GM13977 (cell line): ENCODE measurements at regions not wholly inside any gene's neighbourhood (a gene's known extent, or its start where the extent isn't known, plus 50 kb on each side); places are given as distances from the start of the nearest gene placed in this dataset.
A peak's percentile ranks its signal among the peaks of the same experiment; 100 is the strongest.

Source experiments
- DNase-seq: peaks from one replicate; pipeline ENCODE4 v3.0.0; 2012; ENCODE audit warnings: low spot score
- in situ Hi-C: fragments of 300-500 bp; cut with MboI; formaldehyde crosslinking; loops from one replicate; pipeline ENCODE4 v1.12.0; 2022; ENCODE audit warnings: low sequenced_read_pairs, low pct_unique_long_range_greater_than_20kb, mixed read lengths, inconsistent platforms; ENCODE audit not compliant: unreplicated experiment
- TF ChIP-seq, protein P1 (sequence below): IDR thresholded peaks from 2 replicates; pipeline ENCODE4 v1.5.1; 2012; ENCODE audit warnings: mild to moderate bottlenecking, control low read depth; ENCODE audit not compliant: insufficient read depth; ENCODE audit errors: extremely low read depth, missing control alignments

DNA sequence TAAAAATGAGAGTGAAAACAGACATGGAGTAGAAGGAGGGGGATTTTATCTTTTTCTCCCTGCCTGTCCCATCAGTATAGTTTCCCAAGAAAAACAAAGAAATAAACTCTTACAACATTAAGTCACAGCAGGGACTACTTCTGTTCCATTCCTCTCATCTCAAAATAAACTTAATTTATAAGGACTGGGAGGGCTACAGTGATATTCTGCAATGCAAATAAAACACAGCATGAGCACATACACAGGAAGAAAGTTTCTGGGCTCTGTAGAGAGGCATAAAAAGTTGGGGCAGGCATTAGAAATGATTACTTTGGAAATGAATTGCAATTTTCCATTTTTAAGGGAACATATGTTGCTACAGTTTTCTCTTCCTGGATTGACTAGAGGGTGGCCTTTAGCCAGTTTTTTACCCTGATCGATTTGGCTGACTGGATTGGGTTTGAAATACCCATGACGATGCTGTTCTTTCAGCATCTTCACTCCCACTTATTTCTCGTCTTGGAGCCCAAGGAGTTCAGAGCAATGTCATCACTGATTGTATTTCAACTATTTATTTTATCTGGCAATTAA, 157.1 kb downstream of the ACTR3 start:
- no peak for DNase-seq
- TF ChIP-seq, protein P1, sequence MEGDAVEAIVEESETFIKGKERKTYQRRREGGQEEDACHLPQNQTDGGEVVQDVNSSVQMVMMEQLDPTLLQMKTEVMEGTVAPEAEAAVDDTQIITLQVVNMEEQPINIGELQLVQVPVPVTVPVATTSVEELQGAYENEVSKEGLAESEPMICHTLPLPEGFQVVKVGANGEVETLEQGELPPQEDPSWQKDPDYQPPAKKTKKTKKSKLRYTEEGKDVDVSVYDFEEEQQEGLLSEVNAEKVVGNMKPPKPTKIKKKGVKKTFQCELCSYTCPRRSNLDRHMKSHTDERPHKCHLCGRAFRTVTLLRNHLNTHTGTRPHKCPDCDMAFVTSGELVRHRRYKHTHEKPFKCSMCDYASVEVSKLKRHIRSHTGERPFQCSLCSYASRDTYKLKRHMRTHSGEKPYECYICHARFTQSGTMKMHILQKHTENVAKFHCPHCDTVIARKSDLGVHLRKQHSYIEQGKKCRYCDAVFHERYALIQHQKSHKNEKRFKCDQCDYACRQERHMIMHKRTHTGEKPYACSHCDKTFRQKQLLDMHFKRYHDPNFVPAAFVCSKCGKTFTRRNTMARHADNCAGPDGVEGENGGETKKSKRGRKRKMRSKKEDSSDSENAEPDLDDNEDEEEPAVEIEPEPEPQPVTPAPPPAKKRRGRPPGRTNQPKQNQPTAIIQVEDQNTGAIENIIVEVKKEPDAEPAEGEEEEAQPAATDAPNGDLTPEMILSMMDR = no peak
- in situ Hi-C loops = no loop called here

DNA sequence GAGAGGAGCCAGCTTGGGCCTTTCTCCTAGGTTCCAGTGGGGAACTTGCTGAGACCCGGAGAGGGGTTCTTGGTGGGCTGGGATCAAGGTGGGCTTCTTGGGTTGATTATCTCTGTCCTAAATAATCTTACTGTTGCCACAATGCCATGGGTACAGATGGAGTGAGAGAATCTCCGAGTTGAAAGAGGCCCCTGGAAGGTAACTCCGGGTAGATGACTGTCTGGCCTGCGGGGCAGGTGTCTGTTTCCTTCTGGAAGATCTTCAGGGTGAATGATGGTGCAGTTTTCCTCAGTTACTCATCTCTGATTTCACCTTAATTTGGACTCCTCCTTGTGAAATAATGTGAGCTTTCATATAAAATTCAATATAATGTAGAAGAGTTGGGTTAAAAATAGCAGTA, 159.4 kb downstream of the ACTR3 start:
- TF ChIP-seq, protein P1 = no peak
- no peak for DNase-seq
- in situ Hi-C loops = no loop called here

GRCh38 chr2:114049826-114050225, 159.9 kb downstream of the ACTR3 start:
- no peak for DNase-seq
- TF ChIP-seq, protein P1 = no peak

GRCh38 chr2:114056294-114057143, 166.6 kb downstream of the ACTR3 start:
- TF ChIP-seq, protein P1 = no peak
- peak; percentile 24 for DNase-seq
- in situ Hi-C loops = no loop called here

More at GRCh38 chr2:114049826-114050225, 159.9 kb downstream of the ACTR3 start:
- in situ Hi-C loops = no loop called here

DNA sequence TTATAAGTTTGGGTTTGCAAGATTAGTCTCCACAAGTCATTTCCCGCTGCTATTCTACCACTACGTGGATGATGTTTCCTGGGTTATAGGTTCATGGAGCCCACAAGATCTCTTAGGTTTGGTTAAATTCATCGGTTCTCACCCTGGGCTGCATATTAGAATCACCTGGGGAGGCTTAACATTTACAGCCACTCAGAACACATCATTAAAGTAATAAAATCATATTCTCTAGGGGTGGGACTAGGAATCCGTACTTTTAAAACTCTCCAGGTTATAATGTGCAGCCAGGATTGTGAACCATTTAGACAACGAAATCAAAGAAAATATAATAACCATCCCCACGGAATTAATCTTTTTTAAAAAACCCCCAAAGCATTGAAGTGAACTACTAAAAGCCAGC, 167.7 kb downstream of the ACTR3 start:
- no peak for DNase-seq
- TF ChIP-seq, protein P1 = no peak
- in situ Hi-C loops = no loop called here

DNA sequence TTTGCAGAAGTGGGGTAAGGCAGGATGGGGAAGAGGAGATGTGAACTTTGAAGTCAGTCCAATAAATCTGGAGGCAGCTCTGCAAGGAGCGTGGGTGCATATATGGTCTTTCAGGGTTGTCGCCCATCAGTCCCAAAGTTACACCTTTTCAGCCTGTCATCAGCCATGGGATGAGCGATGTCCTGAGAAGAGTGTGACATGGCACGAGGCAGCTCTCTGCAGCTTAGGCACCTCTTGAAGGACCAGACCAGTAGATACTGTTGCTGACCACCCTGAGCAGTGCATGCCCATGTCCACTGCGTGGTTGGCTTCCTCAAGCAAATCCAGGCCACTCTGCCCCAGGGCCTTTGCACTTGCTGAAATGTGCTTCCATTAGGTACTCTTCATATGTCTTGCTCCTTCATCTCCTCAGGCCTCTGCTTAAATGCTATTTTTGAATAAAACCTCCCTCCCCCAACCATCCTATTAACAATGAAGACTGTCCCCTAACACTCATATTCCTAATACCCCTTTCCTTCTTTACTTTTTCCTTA, 171.7 kb downstream of the ACTR3 start:
- in situ Hi-C loops = no loop called here
- TF ChIP-seq, protein P1 = no peak
- DNase-seq = no peak
